Lower leg skin (tissue), 4 donors: ENCODE measurements at regions not wholly inside any gene's neighbourhood (a gene's known extent, or its start where the extent isn't known, plus 50 kb on each side); places are given as distances from the start of the nearest gene placed in this dataset.

Experiments
- DNase-seq, 2 donors: peaks; one replicate each; pipeline ENCODE4 v3.0.0-alpha.2; 2019; ENCODE audit warnings: low spot score in 2 of 2
- H3K4me3 ChIP-seq: fragments of 200-600 bp; sonication (generic); 2 replicates; pipeline ENCODE4 v1.5.1; 2017; ENCODE audit warnings: mild to moderate bottlenecking, low read depth; ENCODE audit not compliant: poor library complexity, severe bottlenecking
- POLR2A ChIP-seq, 2 donors: fragments of 450-650 bp; IDR thresholded peaks; one replicate each; pipeline ENCODE4 v1.6.1; 2016 to 2017; ENCODE audit warnings: antibody characterized with exemption in 2 of 2, mild to moderate bottlenecking in 1 of 2, moderate library complexity in 1 of 2
- WGBS, 2 donors: methylation state at CpG; one replicate each; pipeline ENCODE4 v1.1.5; 2018; 5-methylcytosine and 5-hydroxymethylcytosine counted together
- intact Hi-C: fragments of 100-400 bp; cut with DNase I; formaldehyde crosslinking; loops from one replicate; pipeline ENCODE4 v1.15.0; 2023; ENCODE audit warnings: low total_unique reads
- TF ChIP-seq, protein P1 (sequence below), 3 donors: fragments of 450-650 bp; IDR thresholded peaks; one replicate each; pipeline ENCODE4 v1.5.1; 2016; ENCODE audit warnings: antibody characterized with exemption in 3 of 3, mild to moderate bottlenecking in 3 of 3, moderate library complexity in 2 of 3

DNA sequence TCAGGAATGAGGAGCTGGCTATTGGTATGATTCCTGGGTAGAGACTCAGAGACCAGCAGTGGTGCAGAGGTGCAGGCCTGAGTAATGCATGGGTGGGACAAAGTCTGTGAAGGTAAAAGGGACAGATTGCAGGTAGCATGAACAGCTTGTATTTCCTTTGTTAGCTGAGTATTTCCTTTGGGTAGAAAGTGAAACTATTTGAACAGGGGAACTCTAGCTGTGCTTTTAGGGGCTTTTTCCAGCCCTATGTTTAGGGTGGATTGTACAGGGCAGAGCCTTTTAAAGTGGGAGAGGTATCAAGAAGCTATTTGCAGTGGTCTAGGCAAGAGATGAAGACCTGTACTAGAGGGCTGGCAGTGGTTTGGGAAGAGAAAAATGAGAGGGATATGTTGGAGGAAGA, 739.9 kb downstream of the REEP3 start:
- intact Hi-C loops: no loop called here
- no peak for DNase-seq
- H3K4me3 ChIP-seq: no peak overlapping the region
- TF ChIP-seq POLR2A (IDR thresholded peaks at IDR 0.05): no peak
- TF ChIP-seq, protein P1, sequence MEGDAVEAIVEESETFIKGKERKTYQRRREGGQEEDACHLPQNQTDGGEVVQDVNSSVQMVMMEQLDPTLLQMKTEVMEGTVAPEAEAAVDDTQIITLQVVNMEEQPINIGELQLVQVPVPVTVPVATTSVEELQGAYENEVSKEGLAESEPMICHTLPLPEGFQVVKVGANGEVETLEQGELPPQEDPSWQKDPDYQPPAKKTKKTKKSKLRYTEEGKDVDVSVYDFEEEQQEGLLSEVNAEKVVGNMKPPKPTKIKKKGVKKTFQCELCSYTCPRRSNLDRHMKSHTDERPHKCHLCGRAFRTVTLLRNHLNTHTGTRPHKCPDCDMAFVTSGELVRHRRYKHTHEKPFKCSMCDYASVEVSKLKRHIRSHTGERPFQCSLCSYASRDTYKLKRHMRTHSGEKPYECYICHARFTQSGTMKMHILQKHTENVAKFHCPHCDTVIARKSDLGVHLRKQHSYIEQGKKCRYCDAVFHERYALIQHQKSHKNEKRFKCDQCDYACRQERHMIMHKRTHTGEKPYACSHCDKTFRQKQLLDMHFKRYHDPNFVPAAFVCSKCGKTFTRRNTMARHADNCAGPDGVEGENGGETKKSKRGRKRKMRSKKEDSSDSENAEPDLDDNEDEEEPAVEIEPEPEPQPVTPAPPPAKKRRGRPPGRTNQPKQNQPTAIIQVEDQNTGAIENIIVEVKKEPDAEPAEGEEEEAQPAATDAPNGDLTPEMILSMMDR (IDR thresholded peaks at IDR 0.05): no peak

DNA sequence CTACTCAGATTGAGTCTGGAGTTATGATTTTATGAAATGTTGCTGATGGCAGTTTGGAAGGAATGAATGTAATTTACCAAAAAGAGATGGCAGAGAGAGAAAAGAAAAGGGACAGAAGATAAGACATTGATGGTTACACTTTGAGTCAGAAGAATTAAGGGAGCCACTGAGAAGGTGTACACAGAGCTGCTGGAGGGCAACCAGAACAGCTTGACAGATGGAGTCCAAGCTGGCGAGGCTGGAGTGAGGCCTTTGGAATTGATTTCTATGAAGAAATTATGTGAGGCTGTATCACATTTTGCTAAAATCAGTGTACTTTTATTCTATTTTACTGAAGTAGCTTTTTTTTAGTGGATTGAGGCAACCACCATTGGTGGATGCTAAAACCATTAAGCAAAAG, 740.5 kb downstream of the REEP3 start:
- no peak overlapping the region for H3K4me3 ChIP-seq
- WGBS, 2 donors: 86 to 91% methylated on average over 1 of the region's 1 CpG
- TF ChIP-seq POLR2A (IDR thresholded peaks at IDR 0.05): no peak
- TF ChIP-seq, protein P1 (IDR thresholded peaks at IDR 0.05): no peak
- intact Hi-C loops: no loop called here
- no peak for DNase-seq

DNA sequence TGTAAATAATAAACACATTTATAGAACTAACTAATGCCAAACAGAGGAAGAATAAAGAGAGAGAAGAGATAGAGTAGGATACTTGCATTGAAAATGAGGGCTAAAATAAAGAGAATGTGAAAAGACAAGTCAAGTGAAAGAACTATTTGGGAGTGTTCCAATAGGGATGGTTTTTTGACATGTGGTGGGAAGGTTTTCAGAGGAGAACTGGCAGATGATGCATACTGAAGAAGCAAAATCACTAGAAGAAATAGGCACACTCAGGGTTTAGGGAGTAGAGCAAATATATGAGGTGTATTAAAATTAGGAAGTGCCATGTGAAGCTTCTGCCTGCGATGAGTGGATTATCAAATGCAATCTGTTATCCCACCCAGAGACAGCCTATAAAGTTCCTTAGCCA, 744.8 kb downstream of the REEP3 start:
- 86 to 95% methylated on average over 1 of the region's 1 CpG for WGBS, 2 donors
- no peak for TF ChIP-seq POLR2A (IDR thresholded peaks at IDR 0.05)
- TF ChIP-seq, protein P1 (IDR thresholded peaks at IDR 0.05): no peak
- intact Hi-C loops: no loop called here
- H3K4me3 ChIP-seq: no peak overlapping the region
- DNase-seq: no peak

DNA sequence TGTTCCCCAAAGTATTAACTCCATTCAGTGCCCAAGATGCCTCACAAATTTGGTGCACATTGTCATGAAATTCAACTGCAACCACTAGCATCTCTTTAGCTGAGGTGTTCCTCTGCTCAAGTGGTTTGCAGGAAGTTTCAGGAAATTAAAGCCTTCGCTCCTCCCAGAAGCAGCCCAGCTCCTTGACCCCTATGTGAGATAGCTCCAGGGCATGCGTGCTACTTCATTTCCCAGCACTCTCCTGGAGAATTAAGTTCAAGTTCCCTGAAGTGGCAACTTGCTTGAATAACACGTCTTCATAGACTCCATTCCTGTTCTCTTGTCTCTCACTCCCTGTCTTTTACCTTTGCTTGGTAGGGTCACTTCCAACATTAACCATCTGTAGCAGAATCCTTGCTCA, 750.3 kb downstream of the REEP3 start:
- TF ChIP-seq POLR2A (IDR thresholded peaks at IDR 0.05): no peak
- TF ChIP-seq, protein P1 (IDR thresholded peaks at IDR 0.05): no peak
- intact Hi-C loops: no loop called here
- no peak overlapping the region for H3K4me3 ChIP-seq
- no peak for DNase-seq
- 50 to 69% methylated on average over 3 of the region's 3 CpGs for WGBS, 2 donors

DNA sequence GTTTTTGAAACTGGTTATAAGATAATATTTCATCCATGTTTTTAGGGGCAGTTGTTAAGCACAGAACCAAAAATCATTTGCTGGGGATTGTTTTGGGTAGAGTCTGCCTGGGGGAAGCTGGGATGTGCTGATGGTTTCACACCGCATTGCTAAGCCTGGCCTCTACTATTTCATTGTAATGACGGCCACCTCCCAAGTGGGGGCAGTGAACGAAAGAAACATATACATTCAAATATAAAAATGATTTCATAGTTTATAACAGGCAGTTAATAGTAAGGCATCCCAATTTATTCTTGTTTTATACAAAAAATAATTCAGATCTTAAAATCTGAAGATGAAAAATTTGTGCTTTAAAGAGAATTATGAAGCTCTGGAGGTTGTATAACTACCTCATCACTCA, 750.8 kb downstream of the REEP3 start:
- H3K4me3 ChIP-seq: no peak overlapping the region
- DNase-seq: no peak
- intact Hi-C loops: no loop called here
- 51% methylated on average over 3 of the region's 3 CpGs for WGBS, 2 donors
- no peak for TF ChIP-seq POLR2A (IDR thresholded peaks at IDR 0.05)
- TF ChIP-seq, protein P1 (IDR thresholded peaks at IDR 0.05): no peak

DNA sequence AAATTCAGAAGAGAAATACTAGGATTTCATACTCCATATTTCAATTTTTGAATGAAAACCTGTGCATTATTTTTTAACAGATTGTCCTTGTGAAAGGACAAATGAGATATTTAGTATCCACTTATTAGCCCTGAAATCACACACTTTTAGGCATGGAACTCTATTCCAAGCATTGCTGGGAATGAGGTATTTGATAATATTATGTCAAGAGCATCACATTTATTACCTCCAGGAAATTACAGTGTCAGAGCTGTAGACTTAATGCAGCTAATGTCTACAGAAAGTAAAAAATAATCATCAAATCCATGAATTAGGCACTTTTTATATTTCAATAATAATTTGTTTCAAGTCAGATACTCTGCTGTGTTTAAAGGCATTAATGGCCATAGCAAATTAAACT, 753.8 kb downstream of the REEP3 start:
- TF ChIP-seq POLR2A (IDR thresholded peaks at IDR 0.05): no peak
- TF ChIP-seq, protein P1 (IDR thresholded peaks at IDR 0.05): no peak
- H3K4me3 ChIP-seq: no peak overlapping the region
- intact Hi-C loops: no loop called here
- DNase-seq: no peak
